ENCODE measurements at regions not wholly inside any gene's neighbourhood (a gene's known extent, or its start where the extent isn't known, plus 50 kb on each side); places are given as distances from the start of the nearest gene placed in this dataset.

DNA sequence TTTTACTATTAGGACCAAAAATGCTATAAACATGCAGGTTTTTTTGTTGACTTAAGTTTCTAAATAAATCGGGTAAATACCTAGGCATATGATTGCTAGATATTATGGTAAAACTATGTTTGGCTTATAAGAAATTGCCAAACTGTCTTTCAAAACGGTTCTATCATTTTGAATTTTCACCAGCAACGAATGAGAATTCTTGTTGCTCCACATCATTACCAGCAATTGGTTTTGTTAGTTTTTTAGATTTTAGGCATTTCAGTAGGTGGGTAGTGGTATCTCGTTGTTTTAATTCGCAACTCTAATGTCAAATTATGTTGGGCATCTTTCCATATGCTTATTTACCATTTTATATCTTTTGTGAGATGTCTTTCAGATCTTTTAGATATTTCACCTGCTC is 510.2 kb downstream of the JRKL start:
- POLR2A ChIA-PET = no interaction called here
- no peak overlapping the region for H3K4me3 ChIP-seq (ENCODE audit: low read depth, low read length)
- CTCF ChIA-PET = no interaction called here
- DNase-seq (ENCODE audit: low read depth, low spot score) = no peak
- TF ChIP-seq, protein P1, sequence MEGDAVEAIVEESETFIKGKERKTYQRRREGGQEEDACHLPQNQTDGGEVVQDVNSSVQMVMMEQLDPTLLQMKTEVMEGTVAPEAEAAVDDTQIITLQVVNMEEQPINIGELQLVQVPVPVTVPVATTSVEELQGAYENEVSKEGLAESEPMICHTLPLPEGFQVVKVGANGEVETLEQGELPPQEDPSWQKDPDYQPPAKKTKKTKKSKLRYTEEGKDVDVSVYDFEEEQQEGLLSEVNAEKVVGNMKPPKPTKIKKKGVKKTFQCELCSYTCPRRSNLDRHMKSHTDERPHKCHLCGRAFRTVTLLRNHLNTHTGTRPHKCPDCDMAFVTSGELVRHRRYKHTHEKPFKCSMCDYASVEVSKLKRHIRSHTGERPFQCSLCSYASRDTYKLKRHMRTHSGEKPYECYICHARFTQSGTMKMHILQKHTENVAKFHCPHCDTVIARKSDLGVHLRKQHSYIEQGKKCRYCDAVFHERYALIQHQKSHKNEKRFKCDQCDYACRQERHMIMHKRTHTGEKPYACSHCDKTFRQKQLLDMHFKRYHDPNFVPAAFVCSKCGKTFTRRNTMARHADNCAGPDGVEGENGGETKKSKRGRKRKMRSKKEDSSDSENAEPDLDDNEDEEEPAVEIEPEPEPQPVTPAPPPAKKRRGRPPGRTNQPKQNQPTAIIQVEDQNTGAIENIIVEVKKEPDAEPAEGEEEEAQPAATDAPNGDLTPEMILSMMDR (IDR thresholded peaks at IDR 0.05; ENCODE audit: insufficient read depth, low read length, missing control alignments) = no peak

DNA sequence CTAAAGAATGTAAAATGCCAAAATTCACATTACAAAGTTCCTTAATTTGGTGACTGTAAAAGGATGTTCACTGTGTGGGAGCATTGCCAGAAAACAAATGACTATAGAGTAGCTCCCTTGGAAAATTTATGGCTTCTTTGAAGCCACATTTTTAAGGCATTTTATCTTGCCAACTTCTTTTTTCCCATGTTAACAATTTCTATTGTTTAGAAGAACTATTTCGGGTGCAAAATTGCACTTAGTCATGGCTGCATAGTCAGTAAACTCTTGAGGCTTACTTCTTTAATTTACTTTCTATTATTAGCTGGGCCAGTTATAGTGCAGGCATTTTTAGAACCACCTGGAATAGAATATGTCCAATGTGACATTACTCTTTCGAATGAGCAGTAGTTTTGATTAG is 515.3 kb downstream of the JRKL start:
- ChIA-PET CTCF (no interaction called here), POLR2A (no interaction called here)
- no peak for DNase-seq (ENCODE audit: low read depth, low spot score)
- H3K4me3 ChIP-seq (ENCODE audit: low read depth, low read length) = no peak overlapping the region
- TF ChIP-seq, protein P1 (IDR thresholded peaks at IDR 0.05; ENCODE audit: insufficient read depth, low read length, missing control alignments) = no peak

DNA sequence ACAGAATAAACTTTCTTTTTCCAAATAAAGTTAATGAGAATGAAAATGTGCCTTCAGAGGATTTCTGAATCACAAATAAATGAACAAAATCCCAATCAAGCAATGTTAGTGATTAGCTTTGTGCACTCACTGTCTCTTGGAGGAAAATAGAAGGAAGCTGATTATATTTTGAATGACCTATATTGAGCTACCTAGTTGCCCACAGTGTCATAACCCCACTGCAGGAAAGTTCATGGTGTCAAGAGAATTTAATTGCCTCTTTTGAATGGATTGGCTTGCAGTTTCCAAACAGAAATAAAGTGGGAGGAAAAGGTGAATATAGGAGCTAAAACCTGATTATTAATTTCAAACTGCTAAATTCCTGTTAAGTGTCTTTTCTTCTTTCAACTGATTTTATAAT is 515.9 kb downstream of the JRKL start:
- CTCF ChIA-PET = no interaction called here
- TF ChIP-seq, protein P1 (IDR thresholded peaks at IDR 0.05; ENCODE audit: insufficient read depth, low read length, missing control alignments) = no peak
- POLR2A ChIA-PET = no interaction called here

DNA sequence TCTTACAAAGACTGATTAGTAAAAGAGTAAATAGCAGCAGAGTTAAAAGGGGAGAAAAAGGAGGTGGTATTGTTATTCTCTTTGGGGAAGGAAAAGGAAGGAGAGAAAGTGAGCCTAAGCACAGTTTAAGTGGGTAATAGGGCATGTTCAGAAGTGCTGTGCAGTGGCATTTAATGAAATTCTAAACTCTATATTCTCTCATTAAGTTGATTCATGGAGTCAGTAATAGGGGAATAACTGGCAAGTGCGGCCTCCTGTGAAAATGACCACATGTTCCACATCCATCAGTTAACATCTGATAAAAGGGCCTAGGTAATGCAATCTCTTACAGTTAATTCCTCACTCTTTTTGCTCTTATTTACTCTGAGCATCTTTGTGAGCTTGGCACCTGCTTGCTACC is 516.7 kb downstream of the JRKL start:
- ChIA-PET POLR2A (no interaction called here), CTCF (no interaction called here)
- TF ChIP-seq, protein P1 (IDR thresholded peaks at IDR 0.05; ENCODE audit: insufficient read depth, low read length, missing control alignments) = no peak
- H3K4me3 ChIP-seq (ENCODE audit: low read depth, low read length) = no peak overlapping the region
- DNase-seq (ENCODE audit: low read depth, low spot score) = no peak

More for the DNA sequence above, 515.9 kb downstream of the JRKL start:
- no peak for DNase-seq (ENCODE audit: low read depth, low spot score)
- no peak overlapping the region for H3K4me3 ChIP-seq (ENCODE audit: low read depth, low read length)

DNA sequence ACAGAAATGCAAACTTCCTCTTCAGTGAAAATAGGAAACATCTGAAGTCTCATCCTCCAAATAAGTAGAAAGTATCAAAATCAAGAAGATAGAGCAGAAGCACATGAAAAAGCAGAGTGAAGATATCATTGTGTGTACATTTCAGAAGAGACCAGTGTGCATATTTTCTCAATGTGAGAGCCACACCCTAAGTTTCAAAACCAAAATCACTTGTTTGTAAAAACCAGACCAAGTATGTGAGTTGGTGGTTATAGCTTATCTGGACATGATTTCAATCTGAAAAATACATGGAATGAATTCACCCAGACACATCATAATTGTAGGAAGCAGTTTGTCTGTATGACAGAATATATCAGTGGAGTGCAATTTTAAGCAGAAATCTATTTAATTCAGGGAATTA is 536.0 kb downstream of the JRKL start:
- no peak for DNase-seq (ENCODE audit: low read depth, low spot score)
- TF ChIP-seq, protein P1 (IDR thresholded peaks at IDR 0.05; ENCODE audit: insufficient read depth, low read length, missing control alignments) = no peak
- no peak overlapping the region for H3K4me3 ChIP-seq (ENCODE audit: low read depth, low read length)
- CTCF ChIA-PET = no interaction called here
- POLR2A ChIA-PET = no interaction called here

DNA sequence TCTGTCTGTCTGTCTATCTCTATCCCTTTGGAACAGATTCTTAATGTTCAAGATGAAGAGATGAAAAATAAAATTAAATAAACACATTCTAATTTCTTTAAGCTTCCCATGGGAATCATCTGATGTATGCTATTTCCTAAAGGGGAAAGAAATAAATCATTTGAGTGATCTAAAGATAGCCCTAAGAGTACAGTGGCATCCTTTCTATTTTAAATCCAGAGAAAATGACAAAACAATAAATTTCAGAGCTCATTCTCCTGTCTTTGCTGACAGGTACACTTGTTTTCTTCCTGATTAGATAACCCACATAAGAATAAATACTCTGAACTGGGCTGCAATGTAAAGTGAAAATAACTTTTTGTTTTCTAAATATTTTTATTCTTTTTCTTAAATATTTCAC is 550.4 kb downstream of the JRKL start:
- CTCF ChIA-PET = no interaction called here
- no peak for DNase-seq (ENCODE audit: low read depth, low spot score)
- no peak overlapping the region for H3K4me3 ChIP-seq (ENCODE audit: low read depth, low read length)
- TF ChIP-seq, protein P1 (IDR thresholded peaks at IDR 0.05; ENCODE audit: insufficient read depth, low read length, missing control alignments) = no peak
- POLR2A ChIA-PET = no interaction called here
